HepG2 (cell line): ENCODE measurements at regions not wholly inside any gene's neighbourhood (a gene's known extent, or its start where the extent isn't known, plus 50 kb on each side); places are given as distances from the start of the nearest gene placed in this dataset.
"Not testable (repeated sequence)": the region's sequence is repeated elsewhere in the genome, so short reads cannot be mapped to it uniquely, and the experiment has no call there.

ENCODE experiments used
- CTCF ChIP-seq: sonication (generic); formaldehyde crosslinking; IDR thresholded peaks from 2 replicates; pipeline ENCODE4 v1.5.0; 2020; ENCODE audit warnings: mild to moderate bottlenecking, missing genetic modification reagents, moderate library complexity
- EZH2 ChIP-seq: conservative IDR thresholded peaks from 2 replicates; pipeline ENCODE4 v1.6.1; 2012; ENCODE audit warnings: mild to moderate bottlenecking, low read depth, low read length, moderate library complexity
- MAX ChIP-seq: IDR thresholded peaks from 2 replicates; pipeline ENCODE4 v1.6.1; 2012; ENCODE audit warnings: inconsistent platforms
- NFYB ChIP-seq: sonication (generic); formaldehyde crosslinking; IDR thresholded peaks from 2 replicates; pipeline ENCODE4 v1.4.0; 2020; ENCODE audit warnings: missing genetic modification reagents
- TCF7L2 ChIP-seq: IDR thresholded peaks from 2 replicates; pipeline ENCODE4 v1.6.1; 2011; ENCODE audit warnings: mild to moderate bottlenecking, low read depth, low read length, moderate library complexity

GRCh38 chr3:112695377-112696108 lies 54.6 kb upstream of the CCDC80 start:
- not testable (repeated sequence) for TF ChIP-seq NFYB (CRISPR knock-in tag); MAX; EZH2; CTCF (CRISPR knock-in tag); TCF7L2
